Astrocyte (in vitro differentiated cells and primary cell): ENCODE measurements at regions not wholly inside any gene's neighbourhood (a gene's known extent, or its start where the extent isn't known, plus 50 kb on each side); places are given as distances from the start of the nearest gene placed in this dataset.

Experiments
- DNase-seq: peaks from one replicate; pipeline ENCODE4 v3.0.0-alpha.2; 2010; ENCODE audit warnings: low read depth
- FAIRE-seq: peaks from 2 replicates; lab custom pipeline; 2011; peaks lifted over from hg19 to GRCh38; lab: Jason Lieb, UNC
- H2AFZ ChIP-seq: 2 replicates; pipeline ENCODE4 v1.6.0; 2012; ENCODE audit warnings: low read depth, low read length, inconsistent platforms
- H3K27ac ChIP-seq: 2 replicates; pipeline ENCODE4 v1.5.1; 2011; ENCODE audit warnings: low read depth, low read length, inconsistent platforms
- H3K27me3 ChIP-seq: 2 replicates; pipeline ENCODE4 v1.6.0; 2011; ENCODE audit warnings: low read length, inconsistent platforms; ENCODE audit not compliant: insufficient read depth
- H3K36me3 ChIP-seq: 2 replicates; pipeline ENCODE4 v1.5.1; 2011; ENCODE audit warnings: low read length, inconsistent platforms; ENCODE audit not compliant: insufficient read depth
- H3K4me1 ChIP-seq: 2 replicates; pipeline ENCODE4 v1.5.1; 2011; ENCODE audit warnings: low read length, inconsistent platforms; ENCODE audit not compliant: insufficient read depth
- H3K4me2 ChIP-seq: 2 replicates; pipeline ENCODE4 v1.6.0; 2012; ENCODE audit warnings: low read length, inconsistent platforms
- H3K4me3 ChIP-seq: 2 replicates; pipeline ENCODE4 v1.5.1; 2011; ENCODE audit warnings: low read depth, mild to moderate bottlenecking, low read length, inconsistent platforms; ENCODE audit not compliant: insufficient read depth
- H3K79me2 ChIP-seq: 2 replicates; pipeline ENCODE4 v1.6.0; 2012; ENCODE audit warnings: mild to moderate bottlenecking, low read length, inconsistent platforms; ENCODE audit not compliant: insufficient read depth
- H3K9ac ChIP-seq: 2 replicates; pipeline ENCODE4 v1.6.0; 2012; ENCODE audit warnings: mild to moderate bottlenecking, low read length, inconsistent platforms
- H3K9me3 ChIP-seq: 2 replicates; pipeline ENCODE4 v1.5.1; 2012; ENCODE audit warnings: low read depth, mild to moderate bottlenecking, low read length, inconsistent platforms; ENCODE audit not compliant: insufficient read depth
- H4K20me1 ChIP-seq: 2 replicates; pipeline ENCODE4 v1.6.0; 2012; ENCODE audit warnings: low read length, inconsistent platforms; ENCODE audit not compliant: insufficient read depth
- H3K27ac Mint-ChIP-seq: one replicate; pipeline ENCODE4 v1.8.0; 2021; ENCODE audit warnings: mild to moderate bottlenecking, mixed read lengths; ENCODE audit not compliant: unreplicated experiment
- H3K27me3 Mint-ChIP-seq: one replicate; pipeline ENCODE4 v1.8.0; 2021; ENCODE audit warnings: low read depth, mixed read lengths; ENCODE audit not compliant: unreplicated experiment
- H3K36me3 Mint-ChIP-seq: one replicate; pipeline ENCODE4 v1.8.0; 2021; ENCODE audit warnings: low read depth, mixed read lengths; ENCODE audit not compliant: unreplicated experiment
- H3K4me1 Mint-ChIP-seq: one replicate; pipeline ENCODE4 v1.8.0; 2021; ENCODE audit warnings: low read depth, mixed read lengths; ENCODE audit not compliant: unreplicated experiment
- H3K4me3 Mint-ChIP-seq: one replicate; pipeline ENCODE4 v1.8.0; 2021; ENCODE audit warnings: mild to moderate bottlenecking, moderate library complexity, mixed read lengths; ENCODE audit not compliant: unreplicated experiment
- H3K9me3 Mint-ChIP-seq: one replicate; pipeline ENCODE4 v1.8.0; 2021; ENCODE audit warnings: mild to moderate bottlenecking, mixed read lengths; ENCODE audit not compliant: unreplicated experiment
- EZH2 ChIP-seq: IDR thresholded peaks from 2 replicates; pipeline ENCODE4 v1.6.1; 2012; ENCODE audit warnings: mild to moderate bottlenecking, low read length, inconsistent platforms; ENCODE audit not compliant: insufficient read depth
- TF ChIP-seq, protein P1 (sequence below): IDR thresholded peaks from 2 replicates; pipeline ENCODE4 v1.5.1; 2011; ENCODE audit warnings: low read depth, mild to moderate bottlenecking, inconsistent platforms, low read length, moderate library complexity; ENCODE audit not compliant: insufficient read depth

DNA sequence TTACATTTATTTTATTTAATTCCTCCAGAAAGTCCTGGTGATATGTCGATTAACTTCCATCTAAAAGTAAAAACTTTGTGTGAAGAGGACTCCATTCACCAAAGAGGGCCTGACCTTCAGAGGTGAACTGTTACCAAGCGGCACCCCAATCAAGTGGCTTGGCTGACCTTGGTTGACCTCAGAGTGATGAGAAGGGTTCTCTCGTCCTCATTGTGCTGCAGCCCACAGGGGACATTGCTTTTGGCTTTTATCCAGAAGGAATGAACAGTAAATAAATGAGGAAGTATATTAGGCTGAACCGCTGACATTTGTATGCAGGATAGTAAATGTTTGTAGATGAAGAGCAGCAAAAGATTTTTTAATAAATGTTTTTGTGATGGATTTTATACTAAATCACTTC, 172.4 kb upstream of the MKI67 start:
- no peak for DNase-seq
- TF ChIP-seq, protein P1, sequence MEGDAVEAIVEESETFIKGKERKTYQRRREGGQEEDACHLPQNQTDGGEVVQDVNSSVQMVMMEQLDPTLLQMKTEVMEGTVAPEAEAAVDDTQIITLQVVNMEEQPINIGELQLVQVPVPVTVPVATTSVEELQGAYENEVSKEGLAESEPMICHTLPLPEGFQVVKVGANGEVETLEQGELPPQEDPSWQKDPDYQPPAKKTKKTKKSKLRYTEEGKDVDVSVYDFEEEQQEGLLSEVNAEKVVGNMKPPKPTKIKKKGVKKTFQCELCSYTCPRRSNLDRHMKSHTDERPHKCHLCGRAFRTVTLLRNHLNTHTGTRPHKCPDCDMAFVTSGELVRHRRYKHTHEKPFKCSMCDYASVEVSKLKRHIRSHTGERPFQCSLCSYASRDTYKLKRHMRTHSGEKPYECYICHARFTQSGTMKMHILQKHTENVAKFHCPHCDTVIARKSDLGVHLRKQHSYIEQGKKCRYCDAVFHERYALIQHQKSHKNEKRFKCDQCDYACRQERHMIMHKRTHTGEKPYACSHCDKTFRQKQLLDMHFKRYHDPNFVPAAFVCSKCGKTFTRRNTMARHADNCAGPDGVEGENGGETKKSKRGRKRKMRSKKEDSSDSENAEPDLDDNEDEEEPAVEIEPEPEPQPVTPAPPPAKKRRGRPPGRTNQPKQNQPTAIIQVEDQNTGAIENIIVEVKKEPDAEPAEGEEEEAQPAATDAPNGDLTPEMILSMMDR: no peak
- TF ChIP-seq EZH2: no peak
- Histone ChIP-seq H3K4me1 (no peaks in the 10 kb centered on the region), H3K4me3 (no peak overlapping the region), H3K27me3 (no peaks in the 10 kb centered on the region), H4K20me1 (no peaks in the 10 kb centered on the region), H3K4me2 (no peak overlapping the region), H2AFZ (no peak overlapping the region), H3K9ac (no peak overlapping the region), H3K79me2 (no peaks in the 10 kb centered on the region), H3K36me3 (no peaks in the 10 kb centered on the region), H3K9me3 (no peaks in the 10 kb centered on the region), H3K27ac (no peak overlapping the region)
- Mint-ChIP-seq H3K36me3 (no peaks in the 10 kb centered on the region), H3K27ac (no peak overlapping the region), H3K9me3 (peaks cover 9% of the 10 kb centered on the region), H3K4me3 (no peak overlapping the region), H3K27me3 (peaks cover 31% of the 10 kb centered on the region), H3K4me1 (no peaks in the 10 kb centered on the region)
- no peak for FAIRE-seq

DNA sequence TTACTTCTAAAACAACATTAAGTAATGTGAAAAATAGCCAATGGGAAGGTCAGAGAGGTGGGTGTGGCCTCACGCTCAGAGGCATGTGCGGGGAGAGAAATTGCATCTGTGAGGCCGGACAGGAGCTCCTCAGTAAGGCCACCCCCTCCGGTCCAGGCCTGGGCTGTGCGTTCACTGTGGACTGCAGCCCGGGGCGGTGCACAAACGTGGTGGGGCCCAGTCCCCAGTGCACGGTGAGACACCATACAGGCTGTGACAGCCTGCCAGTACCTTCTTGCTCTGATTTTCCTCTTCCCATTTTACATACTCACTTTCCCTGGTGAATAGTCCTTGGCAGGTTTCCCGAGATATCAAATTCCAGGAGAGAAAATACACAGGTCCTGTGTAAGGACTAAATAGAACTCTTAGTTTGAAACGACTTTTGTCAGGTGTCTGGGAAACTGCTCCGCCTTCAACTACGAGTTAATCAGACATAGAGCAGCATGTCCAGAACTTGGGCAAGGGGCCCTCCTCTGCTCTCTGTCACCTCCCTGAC, 174.1 kb upstream of the MKI67 start:
- Histone ChIP-seq H3K4me1 (no peaks in the 10 kb centered on the region), H3K79me2 (no peaks in the 10 kb centered on the region), H4K20me1 (no peaks in the 10 kb centered on the region), H2AFZ (no peak overlapping the region), H3K27ac (no peak overlapping the region), H3K36me3 (no peaks in the 10 kb centered on the region), H3K4me2 (no peak overlapping the region), H3K9me3 (peaks cover 5% of the 10 kb centered on the region), H3K27me3 (no peaks in the 10 kb centered on the region), H3K9ac (no peak overlapping the region), H3K4me3 (no peak overlapping the region)
- no peaks in the 10 kb centered on the region for H3K4me1 Mint-ChIP-seq
- TF ChIP-seq, protein P1: no peak
- no peak for TF ChIP-seq EZH2
- peaks cover 14% of the 10 kb centered on the region for H3K9me3 Mint-ChIP-seq
- FAIRE-seq: no peak
- no peak overlapping the region for H3K4me3 Mint-ChIP-seq
- no peak overlapping the region for H3K27ac Mint-ChIP-seq
- H3K27me3 Mint-ChIP-seq: peaks cover 31% of the 10 kb centered on the region
- DNase-seq: no peak
- no peaks in the 10 kb centered on the region for H3K36me3 Mint-ChIP-seq

DNA sequence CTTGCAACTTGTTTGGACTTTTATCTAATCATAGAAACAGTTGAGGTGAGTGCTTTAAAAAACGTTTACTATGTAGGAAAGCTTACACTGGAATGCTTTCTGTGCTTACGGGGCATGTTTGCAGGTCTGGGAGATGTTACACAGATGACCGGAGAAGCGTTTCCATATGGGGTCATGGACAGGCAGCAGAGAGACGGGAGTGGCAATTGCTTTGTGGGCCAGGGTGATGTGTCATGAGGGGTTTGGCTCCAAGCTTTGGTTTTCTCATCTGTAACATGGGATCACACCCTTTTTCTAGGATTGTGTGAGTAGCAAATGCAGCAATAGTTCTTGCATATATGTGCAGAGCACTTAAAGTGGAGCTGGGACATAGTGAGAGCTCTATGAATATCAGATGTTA, 174.8 kb upstream of the MKI67 start:
- Histone ChIP-seq H3K27me3 (no peaks in the 10 kb centered on the region), H3K9ac (no peak overlapping the region), H3K4me2 (no peak overlapping the region), H3K36me3 (no peaks in the 10 kb centered on the region), H3K79me2 (no peaks in the 10 kb centered on the region), H3K4me1 (no peaks in the 10 kb centered on the region), H3K9me3 (peaks cover 5% of the 10 kb centered on the region), H3K27ac (no peak overlapping the region), H2AFZ (no peak overlapping the region), H4K20me1 (no peaks in the 10 kb centered on the region), H3K4me3 (no peak overlapping the region)
- no peak for DNase-seq
- peaks cover 14% of the 10 kb centered on the region for H3K9me3 Mint-ChIP-seq
- H3K4me1 Mint-ChIP-seq: no peaks in the 10 kb centered on the region
- H3K27ac Mint-ChIP-seq: no peak overlapping the region
- peaks cover 24% of the 10 kb centered on the region for H3K27me3 Mint-ChIP-seq
- TF ChIP-seq, protein P1: no peak
- TF ChIP-seq EZH2: no peak
- FAIRE-seq: no peak
- H3K4me3 Mint-ChIP-seq: no peak overlapping the region
- no peaks in the 10 kb centered on the region for H3K36me3 Mint-ChIP-seq
